A673 (cell line): ENCODE measurements at regions not wholly inside any gene's neighbourhood (a gene's known extent, or its start where the extent isn't known, plus 50 kb on each side); places are given as distances from the start of the nearest gene placed in this dataset.
"Not testable (repeated sequence)": the region's sequence is repeated elsewhere in the genome, so short reads cannot be mapped to it uniquely, and the experiment has no call there.

ENCODE experiments used
- EZH2 ChIP-seq: fragments of 200-600 bp; sonication (generic); IDR thresholded peaks from 2 replicates; pipeline ENCODE4 v1.6.1; 2017; ENCODE audit warnings: borderline replicate concordance, low read depth, mild to moderate bottlenecking, mixed read lengths, antibody characterized with exemption, low read length; ENCODE audit not compliant: poor library complexity, severe bottlenecking
- TF ChIP-seq, protein P1 (sequence below): fragments of 300-800, 200-600 bp; sonication (generic); conservative IDR thresholded peaks from 2 replicates; pipeline ENCODE4 v1.5.1; 2017; ENCODE audit warnings: low read depth, mild to moderate bottlenecking, antibody characterized with exemption, low read length, moderate library complexity, mixed read lengths

GRCh38 chr21:13802757-13803156, 193.2 kb downstream of the POTED start:
- TF ChIP-seq, protein P1, sequence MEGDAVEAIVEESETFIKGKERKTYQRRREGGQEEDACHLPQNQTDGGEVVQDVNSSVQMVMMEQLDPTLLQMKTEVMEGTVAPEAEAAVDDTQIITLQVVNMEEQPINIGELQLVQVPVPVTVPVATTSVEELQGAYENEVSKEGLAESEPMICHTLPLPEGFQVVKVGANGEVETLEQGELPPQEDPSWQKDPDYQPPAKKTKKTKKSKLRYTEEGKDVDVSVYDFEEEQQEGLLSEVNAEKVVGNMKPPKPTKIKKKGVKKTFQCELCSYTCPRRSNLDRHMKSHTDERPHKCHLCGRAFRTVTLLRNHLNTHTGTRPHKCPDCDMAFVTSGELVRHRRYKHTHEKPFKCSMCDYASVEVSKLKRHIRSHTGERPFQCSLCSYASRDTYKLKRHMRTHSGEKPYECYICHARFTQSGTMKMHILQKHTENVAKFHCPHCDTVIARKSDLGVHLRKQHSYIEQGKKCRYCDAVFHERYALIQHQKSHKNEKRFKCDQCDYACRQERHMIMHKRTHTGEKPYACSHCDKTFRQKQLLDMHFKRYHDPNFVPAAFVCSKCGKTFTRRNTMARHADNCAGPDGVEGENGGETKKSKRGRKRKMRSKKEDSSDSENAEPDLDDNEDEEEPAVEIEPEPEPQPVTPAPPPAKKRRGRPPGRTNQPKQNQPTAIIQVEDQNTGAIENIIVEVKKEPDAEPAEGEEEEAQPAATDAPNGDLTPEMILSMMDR: not testable (repeated sequence)
- TF ChIP-seq EZH2: not testable (repeated sequence)
